OCI-LY3 (cell line): ENCODE measurements at regions not wholly inside any gene's neighbourhood (a gene's known extent, or its start where the extent isn't known, plus 50 kb on each side); places are given as distances from the start of the nearest gene placed in this dataset.
A peak's percentile ranks its signal among the peaks of the same experiment; 100 is the strongest.
"Not testable (repeated sequence)": the region's sequence is repeated elsewhere in the genome, so short reads cannot be mapped to it uniquely, and the experiment has no call there.

Source experiments
- H2AFZ ChIP-seq: fragments of 200-600, 300-600 bp; shearing (Covaris generic); 2 replicates; pipeline ENCODE4 v1.6.0; 2014; ENCODE audit warnings: antibody characterized with exemption, low read depth, low read length
- H3K27ac ChIP-seq: fragments of 200-600, 300-600 bp; sonication (generic); 2 replicates; pipeline ENCODE4 v1.5.1; 2014; ENCODE audit warnings: mild to moderate bottlenecking, low read length, moderate library complexity, mixed read lengths
- H3K27me3 ChIP-seq: fragments of 200-600, 300-600 bp; sonication (generic); 2 replicates; pipeline ENCODE4 v1.6.1; 2014; ENCODE audit warnings: low read depth, low read length, mixed read lengths
- H3K36me3 ChIP-seq: fragments of 200-600, 300-600 bp; sonication (generic); replicated peaks from 2 replicates; pipeline ENCODE3; 2014; ENCODE audit warnings: low read depth, low read length, mixed read lengths
- H3K4me1 ChIP-seq: fragments of 300-600, 200-600 bp; sonication (generic); 2 replicates; pipeline ENCODE4 v1.6.1; 2014; ENCODE audit warnings: low read length, mixed read lengths
- H3K4me2 ChIP-seq: fragments of 200-600, 300-600 bp; sonication (generic); 2 replicates; pipeline ENCODE4 v1.6.1; 2014; ENCODE audit warnings: low read length, mixed read lengths
- H3K4me3 ChIP-seq: fragments of 300-600, 200-600 bp; sonication (generic); 2 replicates; pipeline ENCODE4 v1.5.1; 2014; ENCODE audit warnings: antibody characterized with exemption, mild to moderate bottlenecking, low read length, moderate library complexity
- H3K79me2 ChIP-seq: fragments of 300-600, 200-600 bp; shearing (Covaris generic); 2 replicates; pipeline ENCODE4 v1.6.1; 2014; ENCODE audit warnings: mild to moderate bottlenecking, low read length, mixed read lengths
- H3K9ac ChIP-seq: fragments of 300-600, 200-600 bp; shearing (Covaris generic); 2 replicates; pipeline ENCODE4 v1.6.0; 2014; ENCODE audit warnings: mild to moderate bottlenecking, low read length, moderate library complexity
- H3K9me3 ChIP-seq: fragments of 200-600, 300-600 bp; shearing (Covaris generic); 2 replicates; pipeline ENCODE4 v1.6.1; 2014; ENCODE audit warnings: low read length, mixed read lengths; ENCODE audit not compliant: insufficient read depth
- H4K20me1 ChIP-seq: fragments of 200-600, 300-600 bp; sonication (generic); 2 replicates; pipeline ENCODE4 v1.6.1; 2016; ENCODE audit warnings: low read length, mixed read lengths; ENCODE audit not compliant: insufficient read depth
- EZH2phosphoT487 ChIP-seq: fragments of 200-600 bp; shearing (Covaris generic); IDR thresholded peaks from 2 replicates; pipeline ENCODE4 v1.6.1; 2018; ENCODE audit warnings: antibody characterized with exemption, mixed run types, low read depth
- TF ChIP-seq, protein P1 (sequence below): fragments of 200-600, 300-600 bp; sonication (generic); IDR thresholded peaks from 2 replicates; pipeline ENCODE4 v1.5.1; 2014; ENCODE audit warnings: antibody characterized with exemption, low read length, low read depth

DNA sequence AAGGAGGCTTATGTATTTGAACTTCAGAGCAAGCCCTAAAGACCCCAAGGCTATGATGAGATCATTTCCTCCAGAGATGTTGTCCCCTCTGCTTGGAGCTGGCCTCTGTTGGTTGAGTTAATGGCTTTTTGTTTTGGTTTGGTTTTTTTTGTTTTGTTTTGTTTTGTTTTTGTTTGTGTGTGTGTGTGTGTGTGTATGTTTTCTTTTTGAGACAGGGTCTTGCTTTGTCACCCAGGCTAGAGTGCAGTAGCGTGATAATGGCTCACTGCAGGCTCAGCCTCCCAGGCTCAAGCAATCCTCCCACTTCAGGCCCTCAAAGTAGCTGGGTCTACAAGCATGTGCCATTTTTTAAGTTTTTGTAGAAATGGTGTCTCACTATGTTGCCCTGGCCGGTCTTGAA, 1076.2 kb downstream of the UQCRFS1 start:
- TF ChIP-seq EZH2phosphoT487 = no peak
- TF ChIP-seq, protein P1, sequence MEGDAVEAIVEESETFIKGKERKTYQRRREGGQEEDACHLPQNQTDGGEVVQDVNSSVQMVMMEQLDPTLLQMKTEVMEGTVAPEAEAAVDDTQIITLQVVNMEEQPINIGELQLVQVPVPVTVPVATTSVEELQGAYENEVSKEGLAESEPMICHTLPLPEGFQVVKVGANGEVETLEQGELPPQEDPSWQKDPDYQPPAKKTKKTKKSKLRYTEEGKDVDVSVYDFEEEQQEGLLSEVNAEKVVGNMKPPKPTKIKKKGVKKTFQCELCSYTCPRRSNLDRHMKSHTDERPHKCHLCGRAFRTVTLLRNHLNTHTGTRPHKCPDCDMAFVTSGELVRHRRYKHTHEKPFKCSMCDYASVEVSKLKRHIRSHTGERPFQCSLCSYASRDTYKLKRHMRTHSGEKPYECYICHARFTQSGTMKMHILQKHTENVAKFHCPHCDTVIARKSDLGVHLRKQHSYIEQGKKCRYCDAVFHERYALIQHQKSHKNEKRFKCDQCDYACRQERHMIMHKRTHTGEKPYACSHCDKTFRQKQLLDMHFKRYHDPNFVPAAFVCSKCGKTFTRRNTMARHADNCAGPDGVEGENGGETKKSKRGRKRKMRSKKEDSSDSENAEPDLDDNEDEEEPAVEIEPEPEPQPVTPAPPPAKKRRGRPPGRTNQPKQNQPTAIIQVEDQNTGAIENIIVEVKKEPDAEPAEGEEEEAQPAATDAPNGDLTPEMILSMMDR = no peak
- Histone ChIP-seq H3K4me1 (no peaks in the 10 kb centered on the region), H3K9me3 (0 out of 2 replicates have a peak, but pooled peaks cover 6% of the 10 kb centered on the region), H2AFZ (no peak overlapping the region), H3K27me3 (no peaks in the 10 kb centered on the region), H3K9ac (no peak overlapping the region), H3K4me2 (no peak overlapping the region), H3K4me3 (no peak overlapping the region), H3K79me2 (no peaks in the 10 kb centered on the region), H3K27ac (no peak overlapping the region), H3K36me3 (no peaks in the 10 kb centered on the region), H4K20me1 (no peaks in the 10 kb centered on the region)

DNA sequence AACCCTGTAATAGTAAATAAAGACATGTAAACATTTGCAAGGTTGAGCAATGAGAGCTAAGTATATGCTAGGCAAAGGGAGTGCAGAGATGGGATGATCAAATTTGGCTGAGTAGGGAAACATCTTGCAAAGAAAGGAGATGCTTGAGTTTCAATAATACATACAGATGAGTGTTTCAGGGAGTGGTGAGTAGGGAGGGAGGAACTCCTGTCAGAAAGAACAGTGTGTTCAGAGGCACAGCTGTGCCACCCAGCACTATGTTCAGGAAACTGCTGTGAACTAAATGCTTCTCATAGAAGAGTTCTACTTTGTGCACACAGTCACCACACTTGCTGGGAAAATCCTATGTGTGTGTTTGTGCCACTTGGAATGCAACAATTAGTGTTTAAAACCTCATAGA, 1077.1 kb downstream of the UQCRFS1 start:
- Histone ChIP-seq H3K27ac (no peak overlapping the region), H3K9me3 (0 out of 2 replicates have a peak, but pooled peaks cover 4% of the 10 kb centered on the region), H3K4me1 (peaks cover 9% of the 10 kb centered on the region), H3K4me3 (no peak overlapping the region), H2AFZ (peak overlapping the region; percentile 8; the same call in 1 of the 2 replicates), H3K79me2 (no peaks in the 10 kb centered on the region), H3K36me3 (no peaks in the 10 kb centered on the region), H3K4me2 (no peak overlapping the region), H4K20me1 (no peaks in the 10 kb centered on the region), H3K27me3 (no peaks in the 10 kb centered on the region), H3K9ac (no peak overlapping the region)
- TF ChIP-seq EZH2phosphoT487 = no peak
- TF ChIP-seq, protein P1 = no peak

DNA sequence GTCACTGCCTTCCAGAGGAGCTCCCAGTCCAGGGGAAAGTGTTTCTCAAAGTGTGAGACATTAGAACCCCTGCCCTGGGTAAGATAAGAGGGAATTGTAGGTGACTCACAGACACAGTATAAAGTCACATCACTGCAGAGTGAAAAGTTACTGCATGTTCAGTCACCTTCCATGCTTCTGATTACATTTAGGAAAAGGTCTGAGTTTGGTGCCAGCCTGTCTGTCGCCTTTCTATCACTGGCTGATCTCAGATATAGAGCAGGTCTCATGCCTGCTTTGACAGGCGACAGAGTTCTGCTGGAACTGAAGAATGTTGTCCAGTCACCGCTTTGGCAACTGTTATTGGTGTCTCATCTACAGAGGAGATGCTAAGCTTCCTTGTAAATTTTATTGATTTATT, 1078.6 kb downstream of the UQCRFS1 start:
- Histone ChIP-seq H3K9me3 (no peaks in the 10 kb centered on the region), H3K27me3 (no peaks in the 10 kb centered on the region), H4K20me1 (no peaks in the 10 kb centered on the region), H3K9ac (no peak overlapping the region), H3K4me2 (no peak overlapping the region), H2AFZ (no peak overlapping the region), H3K4me1 (peaks cover 22% of the 10 kb centered on the region), H3K4me3 (no peak overlapping the region), H3K79me2 (no peaks in the 10 kb centered on the region), H3K36me3 (no peaks in the 10 kb centered on the region), H3K27ac (no peak overlapping the region)
- TF ChIP-seq, protein P1 = no peak
- no peak for TF ChIP-seq EZH2phosphoT487

DNA sequence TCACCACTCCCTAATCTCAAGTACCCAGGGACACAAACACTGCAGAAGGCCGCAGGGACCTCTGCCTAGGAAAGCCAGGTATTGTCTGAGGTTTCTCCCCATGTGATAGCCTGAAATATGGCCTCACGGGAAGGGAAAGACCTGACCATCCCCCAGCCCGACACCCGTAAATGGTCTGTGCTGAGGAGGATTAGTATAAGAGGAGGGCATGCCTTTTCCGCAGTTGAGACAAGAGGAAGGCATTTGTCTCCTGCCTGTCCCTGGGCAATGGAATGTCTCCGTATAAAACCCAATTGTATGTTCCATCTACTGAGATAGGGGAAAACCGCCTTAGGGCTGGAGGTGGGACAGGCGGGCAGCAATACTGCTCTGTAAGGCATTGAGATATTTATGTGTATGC, 1082.1 kb downstream of the UQCRFS1 start:
- H3K79me2 ChIP-seq, H3K9me3 ChIP-seq, H3K4me3 ChIP-seq, H2AFZ ChIP-seq, H4K20me1 ChIP-seq, H3K4me2 ChIP-seq, H3K27me3 ChIP-seq, H3K36me3 ChIP-seq, H3K9ac ChIP-seq: not testable (repeated sequence)
- peak overlapping the region; percentile 94 for H3K27ac ChIP-seq
- H3K4me1 ChIP-seq = peaks cover 52% of the 10 kb centered on the region
